ENCODE measurements at regions not wholly inside any gene's neighbourhood (a gene's known extent, or its start where the extent isn't known, plus 50 kb on each side); places are given as distances from the start of the nearest gene placed in this dataset.

DNA sequence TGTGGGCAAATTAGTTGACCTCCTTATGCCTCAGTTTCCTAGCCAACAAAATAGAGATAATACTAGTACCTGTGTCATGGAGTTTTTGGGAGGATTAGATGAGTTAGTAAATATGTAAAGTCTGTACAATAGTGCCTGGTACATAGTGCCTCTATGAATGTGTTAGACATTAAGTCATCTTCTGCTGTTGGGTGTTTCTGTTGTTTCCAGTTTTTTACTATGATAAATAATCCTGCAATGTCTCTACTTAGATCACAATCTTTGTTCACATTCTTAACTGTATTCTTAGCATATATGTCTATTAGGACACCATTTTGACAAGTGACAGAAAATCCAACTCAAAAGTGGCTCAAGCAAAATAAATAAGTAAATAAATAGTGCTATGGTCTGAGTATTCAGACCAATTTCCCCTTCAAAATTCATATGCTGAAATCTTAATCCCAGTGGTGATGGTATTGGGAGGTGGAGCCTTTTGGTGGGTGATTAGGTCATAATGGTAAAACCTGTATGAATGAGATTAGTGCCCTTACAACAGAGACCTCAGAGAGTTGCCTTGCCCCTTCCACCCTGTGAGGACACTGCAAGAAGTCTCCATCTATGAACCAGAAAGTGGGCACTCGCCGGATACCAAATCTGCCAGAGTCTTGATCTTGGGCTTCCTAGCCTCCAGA is 84.3 kb downstream of the DIRAS3 start:
- Histone ChIP-seq H3K4me1 (ENCODE audit: insufficient read depth, low read length, poor library complexity, severe bottlenecking) (no peaks in the 10 kb centered on the region), H3K4me3 (ENCODE audit: low read depth, low read length, poor library complexity, severe bottlenecking) (no peak overlapping the region), H3K9me3 (ENCODE audit: low read depth, low read length, poor library complexity, severe bottlenecking) (peaks cover 9% of the 10 kb centered on the region), H3K27ac (ENCODE audit: low read depth, low read length, poor library complexity, severe bottlenecking) (no peak overlapping the region), H3K27me3 (replicated peaks; ENCODE audit: insufficient read depth, low read depth, low read length, poor library complexity) (no peaks in the 10 kb centered on the region), H3K36me3 (ENCODE audit: insufficient read depth, low read length, poor library complexity, severe bottlenecking) (no peaks in the 10 kb centered on the region)
- ChIA-PET POLR2A (ENCODE audit: low non-redundant PET) (no interaction called here), CTCF (no interaction called here)
- BruUV-seq (replicated peaks), result no TSS peak
- TF ChIP-seq, protein P1, sequence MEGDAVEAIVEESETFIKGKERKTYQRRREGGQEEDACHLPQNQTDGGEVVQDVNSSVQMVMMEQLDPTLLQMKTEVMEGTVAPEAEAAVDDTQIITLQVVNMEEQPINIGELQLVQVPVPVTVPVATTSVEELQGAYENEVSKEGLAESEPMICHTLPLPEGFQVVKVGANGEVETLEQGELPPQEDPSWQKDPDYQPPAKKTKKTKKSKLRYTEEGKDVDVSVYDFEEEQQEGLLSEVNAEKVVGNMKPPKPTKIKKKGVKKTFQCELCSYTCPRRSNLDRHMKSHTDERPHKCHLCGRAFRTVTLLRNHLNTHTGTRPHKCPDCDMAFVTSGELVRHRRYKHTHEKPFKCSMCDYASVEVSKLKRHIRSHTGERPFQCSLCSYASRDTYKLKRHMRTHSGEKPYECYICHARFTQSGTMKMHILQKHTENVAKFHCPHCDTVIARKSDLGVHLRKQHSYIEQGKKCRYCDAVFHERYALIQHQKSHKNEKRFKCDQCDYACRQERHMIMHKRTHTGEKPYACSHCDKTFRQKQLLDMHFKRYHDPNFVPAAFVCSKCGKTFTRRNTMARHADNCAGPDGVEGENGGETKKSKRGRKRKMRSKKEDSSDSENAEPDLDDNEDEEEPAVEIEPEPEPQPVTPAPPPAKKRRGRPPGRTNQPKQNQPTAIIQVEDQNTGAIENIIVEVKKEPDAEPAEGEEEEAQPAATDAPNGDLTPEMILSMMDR (conservative IDR thresholded peaks at IDR 0.05; ENCODE audit: low read depth, low read length), result no peak
- no peak for TF ChIP-seq EZH2 (IDR thresholded peaks at IDR 0.05; ENCODE audit: borderline replicate concordance, low read depth, low read length, poor library complexity, severe bottlenecking)
- DNase-seq (ENCODE audit: low spot score), result no peak
- intact Hi-C loops (cut with micrococcal nuclease; ENCODE audit: unreplicated experiment), result no loop called here

GRCh38 chr1:67963263-67963662 is 87.2 kb downstream of the DIRAS3 start:
- peaks cover 9% of the 10 kb centered on the region for H3K9me3 ChIP-seq (ENCODE audit: low read depth, low read length, poor library complexity, severe bottlenecking)
- H3K4me3 ChIP-seq (ENCODE audit: low read depth, low read length, poor library complexity, severe bottlenecking), result no peak overlapping the region
- ChIA-PET CTCF (no interaction called here), POLR2A (ENCODE audit: low non-redundant PET) (no interaction called here)
- no peak for TF ChIP-seq EZH2 (IDR thresholded peaks at IDR 0.05; ENCODE audit: borderline replicate concordance, low read depth, low read length, poor library complexity, severe bottlenecking)
- TF ChIP-seq, protein P1 (conservative IDR thresholded peaks at IDR 0.05; ENCODE audit: low read depth, low read length), result no peak
- no peak for DNase-seq (ENCODE audit: low spot score)
- no peaks in the 10 kb centered on the region for H3K27me3 ChIP-seq (replicated peaks; ENCODE audit: insufficient read depth, low read depth, low read length, poor library complexity)
- intact Hi-C loops (cut with micrococcal nuclease; ENCODE audit: unreplicated experiment), result no loop called here
- H3K4me1 ChIP-seq (ENCODE audit: insufficient read depth, low read length, poor library complexity, severe bottlenecking), result no peaks in the 10 kb centered on the region
- H3K27ac ChIP-seq (ENCODE audit: low read depth, low read length, poor library complexity, severe bottlenecking), result no peak overlapping the region
- BruUV-seq (replicated peaks), result no TSS peak
- no peaks in the 10 kb centered on the region for H3K36me3 ChIP-seq (ENCODE audit: insufficient read depth, low read length, poor library complexity, severe bottlenecking)

GRCh38 chr1:67960766-67961165 is 89.7 kb downstream of the DIRAS3 start:
- Histone ChIP-seq H3K4me1 (ENCODE audit: insufficient read depth, low read length, poor library complexity, severe bottlenecking) (no peaks in the 10 kb centered on the region), H3K27ac (ENCODE audit: low read depth, low read length, poor library complexity, severe bottlenecking) (no peak overlapping the region), H3K27me3 (replicated peaks; ENCODE audit: insufficient read depth, low read depth, low read length, poor library complexity) (no peaks in the 10 kb centered on the region), H3K36me3 (ENCODE audit: insufficient read depth, low read length, poor library complexity, severe bottlenecking) (no peaks in the 10 kb centered on the region), H3K9me3 (ENCODE audit: low read depth, low read length, poor library complexity, severe bottlenecking) (peaks cover 9% of the 10 kb centered on the region), H3K4me3 (ENCODE audit: low read depth, low read length, poor library complexity, severe bottlenecking) (no peak overlapping the region)
- no TSS peak for BruUV-seq (replicated peaks)
- POLR2A ChIA-PET (ENCODE audit: low non-redundant PET), result no interaction called here
- TF ChIP-seq, protein P1 (conservative IDR thresholded peaks at IDR 0.05; ENCODE audit: low read depth, low read length), result no peak
- TF ChIP-seq EZH2 (IDR thresholded peaks at IDR 0.05; ENCODE audit: borderline replicate concordance, low read depth, low read length, poor library complexity, severe bottlenecking), result no peak
- no peak for DNase-seq (ENCODE audit: low spot score)
- CTCF ChIA-PET, result no interaction called here
- intact Hi-C loops (cut with micrococcal nuclease; ENCODE audit: unreplicated experiment), result no loop called here
